ENCODE measurements at regions not wholly inside any gene's neighbourhood (a gene's known extent, or its start where the extent isn't known, plus 50 kb on each side); places are given as distances from the start of the nearest gene placed in this dataset.

DNA sequence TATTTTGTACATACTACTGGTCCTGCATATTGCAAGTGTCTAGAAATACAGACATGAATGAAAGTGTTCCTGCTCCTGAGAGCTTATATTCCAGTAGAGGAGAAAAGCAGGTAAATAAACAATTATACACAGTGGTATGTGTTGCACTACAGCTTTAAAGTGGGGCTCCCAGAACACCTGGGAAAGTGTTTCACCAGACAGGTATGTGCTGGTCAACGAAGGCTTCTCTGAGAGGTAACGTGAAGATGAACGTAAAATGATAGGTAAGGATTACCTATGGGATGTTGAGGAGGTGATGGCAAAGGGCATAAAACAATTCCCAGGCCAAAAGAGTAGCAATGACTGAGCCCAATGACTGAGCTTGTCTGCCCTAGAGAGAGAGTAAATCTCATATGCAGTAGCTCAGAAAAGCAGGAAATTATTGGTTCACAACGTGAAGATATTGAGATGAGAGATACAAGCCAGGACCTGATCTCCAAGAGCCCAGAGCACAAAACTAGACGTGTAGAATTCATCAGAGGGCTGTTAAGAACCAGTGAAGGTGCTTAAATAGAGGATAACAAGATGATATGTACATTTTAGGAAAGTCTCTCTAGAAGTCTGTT lies 459.1 kb upstream of the BCHE start:
- TF ChIP-seq POLR2A (IDR thresholded peaks at IDR 0.05; ENCODE audit: low read depth, low read length) (no peak), CEBPB (IDR thresholded peaks at IDR 0.05; ENCODE audit: low read depth, low read length) (no peak), SMC3 (IDR thresholded peaks at IDR 0.05; ENCODE audit: low read depth, low read length) (no peak), FOS (IDR thresholded peaks at IDR 0.05; ENCODE audit: low read depth, low read length) (no peak), RCOR1 (IDR thresholded peaks at IDR 0.05; ENCODE audit: insufficient replicate concordance, low read length) (no peak), MAZ (IDR thresholded peaks at IDR 0.05; ENCODE audit: borderline replicate concordance, low read depth, low read length) (no peak), BHLHE40 (IDR thresholded peaks at IDR 0.05; ENCODE audit: low read depth, low read length) (no peak), NFE2L2 (IDR thresholded peaks at IDR 0.05; ENCODE audit: low read depth, low read length) (no peak), MAFK (IDR thresholded peaks at IDR 0.05; ENCODE audit: low read depth, low read length) (no peak), RFX5 (IDR thresholded peaks at IDR 0.05; ENCODE audit: low read depth, low read length) (no peak), RAD21 (IDR thresholded peaks at IDR 0.05; ENCODE audit: low read length) (no peak), CHD1 (IDR thresholded peaks at IDR 0.05; ENCODE audit: low read depth, low read length) (no peak), MXI1 (IDR thresholded peaks at IDR 0.05; ENCODE audit: borderline replicate concordance, low read depth, low read length) (no peak)
- TF ChIP-seq, protein P1, sequence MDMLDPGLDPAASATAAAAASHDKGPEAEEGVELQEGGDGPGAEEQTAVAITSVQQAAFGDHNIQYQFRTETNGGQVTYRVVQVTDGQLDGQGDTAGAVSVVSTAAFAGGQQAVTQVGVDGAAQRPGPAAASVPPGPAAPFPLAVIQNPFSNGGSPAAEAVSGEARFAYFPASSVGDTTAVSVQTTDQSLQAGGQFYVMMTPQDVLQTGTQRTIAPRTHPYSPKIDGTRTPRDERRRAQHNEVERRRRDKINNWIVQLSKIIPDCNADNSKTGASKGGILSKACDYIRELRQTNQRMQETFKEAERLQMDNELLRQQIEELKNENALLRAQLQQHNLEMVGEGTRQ (IDR thresholded peaks at IDR 0.05; ENCODE audit: low read depth, low read length), result no peak
- TF ChIP-seq, protein P2, sequence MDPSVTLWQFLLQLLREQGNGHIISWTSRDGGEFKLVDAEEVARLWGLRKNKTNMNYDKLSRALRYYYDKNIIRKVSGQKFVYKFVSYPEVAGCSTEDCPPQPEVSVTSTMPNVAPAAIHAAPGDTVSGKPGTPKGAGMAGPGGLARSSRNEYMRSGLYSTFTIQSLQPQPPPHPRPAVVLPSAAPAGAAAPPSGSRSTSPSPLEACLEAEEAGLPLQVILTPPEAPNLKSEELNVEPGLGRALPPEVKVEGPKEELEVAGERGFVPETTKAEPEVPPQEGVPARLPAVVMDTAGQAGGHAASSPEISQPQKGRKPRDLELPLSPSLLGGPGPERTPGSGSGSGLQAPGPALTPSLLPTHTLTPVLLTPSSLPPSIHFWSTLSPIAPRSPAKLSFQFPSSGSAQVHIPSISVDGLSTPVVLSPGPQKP (IDR thresholded peaks at IDR 0.05; ENCODE audit: borderline replicate concordance, low read depth, low read length), result no peak
- TF ChIP-seq, protein P3, sequence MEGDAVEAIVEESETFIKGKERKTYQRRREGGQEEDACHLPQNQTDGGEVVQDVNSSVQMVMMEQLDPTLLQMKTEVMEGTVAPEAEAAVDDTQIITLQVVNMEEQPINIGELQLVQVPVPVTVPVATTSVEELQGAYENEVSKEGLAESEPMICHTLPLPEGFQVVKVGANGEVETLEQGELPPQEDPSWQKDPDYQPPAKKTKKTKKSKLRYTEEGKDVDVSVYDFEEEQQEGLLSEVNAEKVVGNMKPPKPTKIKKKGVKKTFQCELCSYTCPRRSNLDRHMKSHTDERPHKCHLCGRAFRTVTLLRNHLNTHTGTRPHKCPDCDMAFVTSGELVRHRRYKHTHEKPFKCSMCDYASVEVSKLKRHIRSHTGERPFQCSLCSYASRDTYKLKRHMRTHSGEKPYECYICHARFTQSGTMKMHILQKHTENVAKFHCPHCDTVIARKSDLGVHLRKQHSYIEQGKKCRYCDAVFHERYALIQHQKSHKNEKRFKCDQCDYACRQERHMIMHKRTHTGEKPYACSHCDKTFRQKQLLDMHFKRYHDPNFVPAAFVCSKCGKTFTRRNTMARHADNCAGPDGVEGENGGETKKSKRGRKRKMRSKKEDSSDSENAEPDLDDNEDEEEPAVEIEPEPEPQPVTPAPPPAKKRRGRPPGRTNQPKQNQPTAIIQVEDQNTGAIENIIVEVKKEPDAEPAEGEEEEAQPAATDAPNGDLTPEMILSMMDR (conservative IDR thresholded peaks at IDR 0.05; ENCODE audit: low read depth, low read length), result no peak
- no peak overlapping the region for H2BK15ac ChIP-seq (ENCODE audit: low read depth, low read length)
- H3K4ac ChIP-seq (ENCODE audit: low read depth, low read length), result no peak overlapping the region
- H3K18ac ChIP-seq (ENCODE audit: low read depth, low read length), result no peak overlapping the region
- WGBS, 2 experiments (ENCODE audit: extremely low coverage in 2 of 2, insufficient read length in 1 of 2), result no CpG with 5 or more reads among the region's 5 CpGs
- no peak overlapping the region for H3K4me2 ChIP-seq (ENCODE audit: low read depth, low read length)
- no peak overlapping the region for H2BK120ac ChIP-seq (ENCODE audit: low read depth, low read length)
- no peaks in the 10 kb centered on the region for H3K4me1 ChIP-seq (ENCODE audit: control insufficient read depth, insufficient read depth, low read length)
- in situ Hi-C loops (cut with MboI; ENCODE audit: low sequenced_read_pairs) (no loop called here), intact Hi-C loops (cut with micrococcal nuclease) (no loop called here), dilution Hi-C loops (cut with HindIII; ENCODE audit: low sequenced_read_pairs, unreplicated experiment) (no loop called here)
- H2AK5ac ChIP-seq (ENCODE audit: low read depth, low read length), result no peak overlapping the region
- no peaks in the 10 kb centered on the region for H4K20me1 ChIP-seq (ENCODE audit: insufficient read depth, low read length)
- no peaks in the 10 kb centered on the region for H3K79me1 ChIP-seq (ENCODE audit: low read depth in 1 of 2, low read length in 2 of 2)
- ATAC-seq (ENCODE audit: low read depth) (no peak), DNase-seq (no peak)
- H3K9me3 ChIP-seq (ENCODE audit: control insufficient read depth, insufficient read depth, low read length), result no peaks in the 10 kb centered on the region; the same call in 1 of the 2 replicates
- H3K4me3 ChIP-seq (ENCODE audit: insufficient read depth, low read depth, low read length), result no peak overlapping the region
- ChIA-PET POLR2A (ENCODE audit: unreplicated experiment) (no interaction called here), CTCF (interaction anchor here (0.6 to 0.9 kb wide), 2 partner anchors 11 to 393 kb away, joined by 3 read pairs; no protein-coding TSS in a partner anchor)
- H3K36me3 ChIP-seq (ENCODE audit: control insufficient read depth, insufficient read depth, low read length), result no peaks in the 10 kb centered on the region
- H3K9me1 ChIP-seq (ENCODE audit: insufficient read depth, low read length), result no peaks in the 10 kb centered on the region
- H4K8ac ChIP-seq (ENCODE audit: low read depth in 2 of 2, low read length in 2 of 2), result no peak overlapping the region
- no peak overlapping the region for H2AFZ ChIP-seq (replicated peaks; ENCODE audit: low read length, poor library complexity)
- no peak overlapping the region for H3K14ac ChIP-seq (replicated peaks; ENCODE audit: low read depth, low read length)
- H3K23ac ChIP-seq (ENCODE audit: low read depth, low read length), result no peak overlapping the region
- no peak overlapping the region for H2AK9ac ChIP-seq (replicated peaks; ENCODE audit: low read depth, low read length, poor library complexity)
- no peak overlapping the region for H2BK5ac ChIP-seq (ENCODE audit: low read depth, low read length, poor library complexity, severe bottlenecking)
- no peak overlapping the region for H2BK20ac ChIP-seq (ENCODE audit: low read depth, low read length)
- no peak overlapping the region for H3K27ac ChIP-seq (ENCODE audit: insufficient read depth, low read length)
- no peak overlapping the region for H3K9ac ChIP-seq (ENCODE audit: low read depth, low read length)
- no peak overlapping the region for H4K91ac ChIP-seq (ENCODE audit: insufficient read depth, low read depth, low read length)
- H3K56ac ChIP-seq (ENCODE audit: extremely low read depth, insufficient read depth, low read length), result no peak overlapping the region
- no peaks in the 10 kb centered on the region for H3K27me3 ChIP-seq (ENCODE audit: control insufficient read depth, insufficient read depth, low read length)
- no peak overlapping the region for H4K5ac ChIP-seq (ENCODE audit: low read depth, low read length)
- BruUV-seq (replicated peaks), result no TSS peak

Measured in IMR-90 (cell line).